ENCODE measurements at regions not wholly inside any gene's neighbourhood (a gene's known extent, or its start where the extent isn't known, plus 50 kb on each side); places are given as distances from the start of the nearest gene placed in this dataset.

DNA sequence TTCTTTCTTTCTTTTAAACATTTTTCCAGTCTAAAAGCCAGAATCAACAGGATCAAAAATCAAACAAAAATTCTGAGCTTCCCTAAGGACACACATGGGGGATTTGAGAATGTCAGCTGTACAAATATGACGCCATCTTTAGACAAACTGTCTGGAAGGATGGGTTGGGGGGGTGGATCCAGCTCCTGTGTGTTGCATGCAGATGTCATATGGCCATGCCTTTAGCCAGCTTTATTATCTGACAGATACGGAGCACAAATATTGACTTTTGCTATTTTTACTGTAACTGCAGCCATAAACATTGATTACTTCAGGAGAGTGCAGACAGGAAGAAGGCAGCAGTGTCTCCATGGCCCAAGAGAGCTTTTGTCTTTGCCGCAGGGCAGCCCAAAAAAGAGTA lies 279.4 kb upstream of the ELAC2 start:
- TF ChIP-seq, protein P1, sequence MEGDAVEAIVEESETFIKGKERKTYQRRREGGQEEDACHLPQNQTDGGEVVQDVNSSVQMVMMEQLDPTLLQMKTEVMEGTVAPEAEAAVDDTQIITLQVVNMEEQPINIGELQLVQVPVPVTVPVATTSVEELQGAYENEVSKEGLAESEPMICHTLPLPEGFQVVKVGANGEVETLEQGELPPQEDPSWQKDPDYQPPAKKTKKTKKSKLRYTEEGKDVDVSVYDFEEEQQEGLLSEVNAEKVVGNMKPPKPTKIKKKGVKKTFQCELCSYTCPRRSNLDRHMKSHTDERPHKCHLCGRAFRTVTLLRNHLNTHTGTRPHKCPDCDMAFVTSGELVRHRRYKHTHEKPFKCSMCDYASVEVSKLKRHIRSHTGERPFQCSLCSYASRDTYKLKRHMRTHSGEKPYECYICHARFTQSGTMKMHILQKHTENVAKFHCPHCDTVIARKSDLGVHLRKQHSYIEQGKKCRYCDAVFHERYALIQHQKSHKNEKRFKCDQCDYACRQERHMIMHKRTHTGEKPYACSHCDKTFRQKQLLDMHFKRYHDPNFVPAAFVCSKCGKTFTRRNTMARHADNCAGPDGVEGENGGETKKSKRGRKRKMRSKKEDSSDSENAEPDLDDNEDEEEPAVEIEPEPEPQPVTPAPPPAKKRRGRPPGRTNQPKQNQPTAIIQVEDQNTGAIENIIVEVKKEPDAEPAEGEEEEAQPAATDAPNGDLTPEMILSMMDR (IDR thresholded peaks at IDR 0.05), result no peak
- no peak for TF ChIP-seq POLR2A (IDR thresholded peaks at IDR 0.05)

Data from tibial nerve (tissue), 3 donors.